Vagina (tissue), 2 donors: ENCODE measurements at regions not wholly inside any gene's neighbourhood (a gene's known extent, or its start where the extent isn't known, plus 50 kb on each side); places are given as distances from the start of the nearest gene placed in this dataset.

Experiments used
- DNase-seq, 2 donors: peaks; one replicate each; pipeline ENCODE4 v3.0.0-alpha.2; 2017; ENCODE audit errors: extremely low spot score in 2 of 2
- H3K27ac ChIP-seq: fragments of 200-600 bp; sonication (generic); one replicate; pipeline ENCODE4 v1.5.1; 2019
- H3K27me3 ChIP-seq: fragments of 200-600 bp; sonication (generic); one replicate; pipeline ENCODE4 v1.5.1; 2019
- H3K36me3 ChIP-seq, 2 donors: fragments of 200-600 bp; sonication (generic); one replicate each; pipeline ENCODE4 v1.5.1; 2017 to 2019
- H3K4me1 ChIP-seq: fragments of 200-600 bp; sonication (generic); one replicate; pipeline ENCODE4 v1.5.1; 2019
- H3K4me3 ChIP-seq, 2 donors: fragments of 200-600 bp; sonication (generic); 1 replicate in 1 of 2; 2 replicates in 1 of 2; pipeline ENCODE4 v1.5.1; 2016 to 2019
- H3K9me3 ChIP-seq: fragments of 200-600 bp; sonication (generic); one replicate; pipeline ENCODE4 v1.5.1; 2019
- CTCF ChIP-seq, 3 experiments: fragments of 450-650 bp in 2 of 3; fragments of 200-600 bp in 1 of 3; sonication (generic) in 1 of 3; IDR thresholded peaks; one replicate each; pipeline ENCODE4 v1.5.1; 2017 to 2019; ENCODE audit warnings: antibody characterized with exemption in 3 of 3, mild to moderate bottlenecking in 2 of 3, moderate library complexity in 2 of 3
- POLR2A ChIP-seq, 2 donors: fragments of 450-650 bp; IDR thresholded peaks; one replicate each; pipeline ENCODE4 v1.6.1; 2017; ENCODE audit warnings: antibody characterized with exemption in 2 of 2, mild to moderate bottlenecking in 2 of 2, moderate library complexity in 2 of 2
- POLR2AphosphoS5 ChIP-seq, 2 donors: sonication (generic); formaldehyde crosslinking; IDR thresholded peaks; one replicate each; pipeline ENCODE4 v1.9.0; 2017; ENCODE audit warnings: antibody characterized with exemption in 2 of 2, mild to moderate bottlenecking in 2 of 2, low read depth in 1 of 2; ENCODE audit not compliant: insufficient read depth in 1 of 2
- intact Hi-C: fragments of 100-400 bp; cut with DNase I; formaldehyde crosslinking; loops from one replicate; pipeline ENCODE4 v1.15.1; 2023

DNA sequence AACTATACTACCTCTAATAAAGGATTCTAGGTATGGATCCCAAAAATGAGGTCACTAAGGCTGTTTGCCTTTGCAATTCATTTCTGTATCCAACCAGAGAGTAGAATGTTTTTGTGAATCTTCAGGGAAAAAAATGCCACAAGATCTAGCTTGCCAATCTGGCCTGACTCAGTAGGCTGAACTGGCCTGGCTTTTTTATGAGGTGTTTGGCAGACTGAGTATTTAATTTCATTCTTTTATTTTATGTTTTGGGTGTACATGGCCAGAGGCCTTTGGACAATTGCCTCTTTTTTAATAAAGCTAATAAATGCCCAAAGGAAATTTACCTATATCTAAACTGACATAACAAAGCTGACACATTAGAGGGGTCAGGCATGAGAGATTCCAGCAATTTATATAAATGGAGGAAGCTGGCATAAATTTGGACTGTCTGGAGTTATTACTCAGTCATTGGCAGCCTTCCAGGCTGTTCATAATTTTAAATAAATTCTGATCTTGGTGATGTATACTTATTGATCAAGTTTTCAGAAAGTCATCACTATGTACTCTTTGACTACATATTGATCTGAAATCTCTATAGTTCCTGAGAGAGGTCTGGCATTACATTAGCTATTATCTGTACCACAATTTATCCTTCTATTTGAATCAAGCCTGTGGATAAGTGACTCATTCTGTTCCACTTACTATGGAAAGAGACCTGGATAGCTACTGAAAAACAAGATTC is 376.4 kb upstream of the NOCT start:
- no peaks in the 10 kb centered on the region for H3K27me3 ChIP-seq
- no peak overlapping the region for H3K4me3 ChIP-seq
- H3K4me1 ChIP-seq = no peaks in the 10 kb centered on the region
- DNase-seq = no peak
- no peaks in the 10 kb centered on the region for H3K36me3 ChIP-seq
- H3K27ac ChIP-seq = no peak overlapping the region
- TF ChIP-seq POLR2AphosphoS5 (IDR thresholded peaks at IDR 0.05; ENCODE audit: insufficient read depth in 1 of 2, low read depth in 1 of 2) (no peak), POLR2A (IDR thresholded peaks at IDR 0.05) (no peak), CTCF (IDR thresholded peaks at IDR 0.05) (no peak)
- intact Hi-C loops = no loop called here
- no peaks in the 10 kb centered on the region for H3K9me3 ChIP-seq

DNA sequence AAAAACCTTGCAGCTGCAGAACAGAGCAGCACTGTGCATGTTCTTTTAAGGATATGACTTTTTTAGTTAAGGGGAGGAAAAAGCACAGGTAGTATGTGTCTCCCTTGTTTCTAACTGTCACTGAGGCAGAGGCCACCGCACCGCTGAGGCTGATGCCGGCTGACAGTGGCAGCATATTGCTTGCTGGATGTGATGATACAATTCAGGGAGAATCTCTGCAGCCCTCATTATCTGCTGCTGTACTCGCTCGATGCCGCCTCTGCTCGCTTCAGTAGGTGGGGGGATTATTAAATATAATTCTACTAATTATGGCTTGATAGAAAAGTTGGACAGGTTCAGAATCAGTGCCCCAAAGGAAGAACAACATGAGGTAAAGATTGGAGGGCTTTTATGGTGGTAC is 378.8 kb upstream of the NOCT start:
- Histone ChIP-seq H3K27ac (no peak overlapping the region), H3K27me3 (no peaks in the 10 kb centered on the region), H3K4me1 (no peaks in the 10 kb centered on the region), H3K4me3 (no peak overlapping the region), H3K9me3 (no peaks in the 10 kb centered on the region), H3K36me3 (no peaks in the 10 kb centered on the region)
- intact Hi-C loops = no loop called here
- DNase-seq = no peak
- TF ChIP-seq POLR2A (IDR thresholded peaks at IDR 0.05) (no peak), CTCF (IDR thresholded peaks at IDR 0.05) (no peak), POLR2AphosphoS5 (IDR thresholded peaks at IDR 0.05; ENCODE audit: insufficient read depth in 1 of 2, low read depth in 1 of 2) (no peak)

GRCh38 chr4:138634915-138635314 is 380.7 kb upstream of the NOCT start:
- no peaks in the 10 kb centered on the region for H3K9me3 ChIP-seq
- no peaks in the 10 kb centered on the region for H3K4me1 ChIP-seq
- no peak for TF ChIP-seq POLR2A (IDR thresholded peaks at IDR 0.05)
- TF ChIP-seq CTCF (IDR thresholded peaks at IDR 0.05) = no peak
- no peak for TF ChIP-seq POLR2AphosphoS5 (IDR thresholded peaks at IDR 0.05; ENCODE audit: insufficient read depth in 1 of 2, low read depth in 1 of 2)
- intact Hi-C loops = no loop called here
- H3K27ac ChIP-seq = no peak overlapping the region
- H3K36me3 ChIP-seq = no peaks in the 10 kb centered on the region
- no peak for DNase-seq
- H3K4me3 ChIP-seq = no peak overlapping the region
- no peaks in the 10 kb centered on the region for H3K27me3 ChIP-seq

DNA sequence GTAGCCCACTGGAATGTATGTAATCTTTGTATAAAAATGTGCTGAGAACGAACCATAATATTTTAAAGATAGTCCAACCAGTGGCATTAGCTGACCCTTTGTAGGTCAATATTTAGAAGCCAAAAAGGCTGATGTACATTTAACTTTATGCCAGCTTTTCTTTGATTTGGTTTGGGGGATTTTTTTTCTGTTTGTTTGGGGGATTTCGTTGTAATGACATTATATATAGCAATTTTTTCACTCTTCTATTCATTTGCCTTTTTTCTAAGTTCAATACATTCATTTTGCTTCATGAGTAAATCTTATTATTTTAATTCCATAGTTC is 382.0 kb upstream of the NOCT start:
- no peaks in the 10 kb centered on the region for H3K27me3 ChIP-seq
- no peak for DNase-seq
- no peak overlapping the region for H3K27ac ChIP-seq
- intact Hi-C loops = no loop called here
- no peaks in the 10 kb centered on the region for H3K36me3 ChIP-seq
- TF ChIP-seq POLR2A (IDR thresholded peaks at IDR 0.05) = no peak
- no peak for TF ChIP-seq POLR2AphosphoS5 (IDR thresholded peaks at IDR 0.05; ENCODE audit: insufficient read depth in 1 of 2, low read depth in 1 of 2)
- no peaks in the 10 kb centered on the region for H3K4me1 ChIP-seq
- no peak overlapping the region for H3K4me3 ChIP-seq
- H3K9me3 ChIP-seq = no peaks in the 10 kb centered on the region

- H3K27me3 ChIP-seq = no peaks in the 10 kb centered on the region
- DNase-seq = no peak
- H3K4me1 ChIP-seq = no peaks in the 10 kb centered on the region
- H3K4me3 ChIP-seq = no peak overlapping the region
- no peaks in the 10 kb centered on the region for H3K9me3 ChIP-seq
- H3K36me3 ChIP-seq = no peaks in the 10 kb centered on the region
- no peak overlapping the region for H3K27ac ChIP-seq
- TF ChIP-seq CTCF (IDR thresholded peaks at IDR 0.05) (no peak), POLR2A (IDR thresholded peaks at IDR 0.05) (no peak), POLR2AphosphoS5 (IDR thresholded peaks at IDR 0.05; ENCODE audit: insufficient read depth in 1 of 2, low read depth in 1 of 2) (no peak)
- intact Hi-C loops = no loop called here
Observed at GRCh38 chr4:138632856-138633579, 382.6 kb upstream of the NOCT start.
